GM23338 (cell line): ENCODE measurements at regions not wholly inside any gene's neighbourhood (a gene's known extent, or its start where the extent isn't known, plus 50 kb on each side); places are given as distances from the start of the nearest gene placed in this dataset.

Experiments used
- ATAC-seq: fragments of 200-7000 bp; cut with Tn5 transposase; 3 replicates; pipeline ENCODE4 v1.9.1; 2020
- DNase-seq: peaks from one replicate; pipeline ENCODE4 v3.0.0-alpha.2; 2015; ENCODE audit warnings: low spot score
- H2AFZ ChIP-seq: fragments of 200-600 bp; sonication (generic); 2 replicates; pipeline ENCODE4 v1.8.0; 2016; ENCODE audit warnings: antibody characterized with exemption, mild to moderate bottlenecking, moderate library complexity
- H3F3A ChIP-seq: fragments of 200-600 bp; sonication (generic); replicated peaks from 2 replicates; pipeline ENCODE4 v1.8.0; 2017; ENCODE audit warnings: antibody characterized with exemption, mixed run types, low read depth
- H3K27ac ChIP-seq: fragments of 200-600 bp; sonication (generic); 2 replicates; pipeline ENCODE4 v1.6.1; 2016; ENCODE audit warnings: low read depth
- H3K27me3 ChIP-seq: fragments of 200-600 bp; sonication (generic); 2 replicates; pipeline ENCODE4 v1.8.0; 2016; ENCODE audit warnings: mild to moderate bottlenecking, mixed run types, moderate library complexity; ENCODE audit not compliant: insufficient read depth
- H3K36me3 ChIP-seq: fragments of 200-600 bp; sonication (generic); 2 replicates; pipeline ENCODE4 v1.8.0; 2016; ENCODE audit warnings: mild to moderate bottlenecking; ENCODE audit not compliant: insufficient read depth
- H3K4me1 ChIP-seq: fragments of 200-600 bp; sonication (generic); 2 replicates; pipeline ENCODE4 v1.8.0; 2016; ENCODE audit warnings: mild to moderate bottlenecking, moderate library complexity; ENCODE audit not compliant: insufficient read depth
- H3K4me2 ChIP-seq: fragments of 200-600 bp; sonication (generic); 2 replicates; pipeline ENCODE4 v1.7.1; 2017; ENCODE audit warnings: mixed run types
- H3K4me3 ChIP-seq: fragments of 200-600 bp; sonication (generic); 2 replicates; pipeline ENCODE4 v1.6.1; 2016; ENCODE audit warnings: mixed run types
- H3K79me2 ChIP-seq: fragments of 200-600 bp; sonication (generic); replicated peaks from 2 replicates; pipeline ENCODE4 v1.8.0; 2017; ENCODE audit warnings: mild to moderate bottlenecking; ENCODE audit not compliant: insufficient read depth
- H3K9me2 ChIP-seq: fragments of 200-600 bp; sonication (generic); 2 replicates; pipeline ENCODE4 v1.8.0; 2017; ENCODE audit not compliant: insufficient read depth
- H4K20me1 ChIP-seq: fragments of 200-600 bp; sonication (generic); replicated peaks from 2 replicates; pipeline ENCODE4 v1.8.0; 2017; ENCODE audit warnings: mild to moderate bottlenecking; ENCODE audit not compliant: insufficient read depth
- H3K27ac Mint-ChIP-seq: 2 replicates; pipeline ENCODE4 v1.8.0; 2020; ENCODE audit warnings: inconsistent platforms, mild to moderate bottlenecking, moderate library complexity, mixed read lengths
- H3K27me3 Mint-ChIP-seq: 3 replicates; pipeline ENCODE4 v1.8.0; 2022; ENCODE audit warnings: low read depth, mild to moderate bottlenecking, moderate library complexity, mixed read lengths, inconsistent platforms; ENCODE audit not compliant: insufficient read depth, poor library complexity
- H3K36me3 Mint-ChIP-seq: 3 replicates; pipeline ENCODE4 v1.8.0; 2021; ENCODE audit warnings: low read depth, mild to moderate bottlenecking, inconsistent platforms, moderate library complexity, mixed read lengths
- H3K4me1 Mint-ChIP-seq: 3 replicates; pipeline ENCODE4 v1.8.0; 2020; ENCODE audit warnings: mild to moderate bottlenecking, inconsistent platforms, mixed read lengths
- H3K4me3 Mint-ChIP-seq: 3 replicates; pipeline ENCODE4 v1.8.0; 2021; ENCODE audit warnings: moderate library complexity, mild to moderate bottlenecking, inconsistent platforms, mixed read lengths
- H3K9me3 Mint-ChIP-seq: 3 replicates; pipeline ENCODE4 v1.8.0; 2020; ENCODE audit warnings: moderate library complexity, mild to moderate bottlenecking, inconsistent platforms, mixed read lengths
- CREB1 ChIP-seq: fragments of 250-450 bp; sonication (Bioruptor Pico); IDR thresholded peaks from 2 replicates; pipeline ENCODE4 v1.5.0; 2020; ENCODE audit warnings: low read depth, mild to moderate bottlenecking, moderate library complexity
- EZH2 ChIP-seq: fragments of 200-600 bp; sonication (generic); IDR thresholded peaks from one replicate; pipeline ENCODE4 v1.8.0; 2017; ENCODE audit warnings: antibody characterized with exemption, mild to moderate bottlenecking, low read depth; ENCODE audit not compliant: unreplicated experiment
- EZH2phosphoT487 ChIP-seq: fragments of 200-600 bp; sonication (generic); IDR thresholded peaks from one replicate; pipeline ENCODE4 v1.8.1; 2018; ENCODE audit warnings: antibody characterized with exemption; ENCODE audit not compliant: unreplicated experiment
- JUNB ChIP-seq: IDR thresholded peaks from one replicate; pipeline ENCODE4 v1.6.1; 2016; ENCODE audit warnings: antibody characterized with exemption; ENCODE audit not compliant: unreplicated experiment
- NANOG ChIP-seq: IDR thresholded peaks from 2 replicates; pipeline ENCODE4 v1.6.1; 2016; ENCODE audit warnings: antibody characterized with exemption, borderline replicate concordance
- POLR2AphosphoS5 ChIP-seq: IDR thresholded peaks from 2 replicates; pipeline ENCODE4 v1.6.1; 2016; ENCODE audit warnings: antibody characterized with exemption, low read depth
- STAT1 ChIP-seq: IDR thresholded peaks from one replicate; pipeline ENCODE4 v1.6.1; 2016; ENCODE audit warnings: antibody characterized with exemption; ENCODE audit not compliant: unreplicated experiment
- ZNF331 ChIP-seq: fragments of 250-450 bp; sonication (Bioruptor Pico); IDR thresholded peaks from 2 replicates; pipeline ENCODE4 v1.5.0; 2020; ENCODE audit warnings: low read depth, mild to moderate bottlenecking, moderate library complexity
- TF ChIP-seq, protein P1 (sequence below), 2 experiments: fragments of 200-600 bp in 1 of 2; sonication (generic) in 1 of 2; conservative IDR thresholded peaks; 2 replicates each; pipeline versions ENCODE4 v1.5.1 to v1.6.1; 2016 to 2017; ENCODE audit warnings: antibody characterized with exemption in 2 of 2, low read depth in 2 of 2, mild to moderate bottlenecking in 2 of 2, moderate library complexity in 1 of 2
- TF ChIP-seq, protein P2 (sequence below): IDR thresholded peaks from one replicate; pipeline ENCODE4 v1.6.1; 2018; ENCODE audit warnings: antibody characterized with exemption; ENCODE audit not compliant: unreplicated experiment
- TF ChIP-seq, protein P3 (sequence below): fragments of 250-450 bp; sonication (Bioruptor Pico); IDR thresholded peaks from 2 replicates; pipeline ENCODE4 v1.5.0; 2020; ENCODE audit warnings: mild to moderate bottlenecking, moderate library complexity

DNA sequence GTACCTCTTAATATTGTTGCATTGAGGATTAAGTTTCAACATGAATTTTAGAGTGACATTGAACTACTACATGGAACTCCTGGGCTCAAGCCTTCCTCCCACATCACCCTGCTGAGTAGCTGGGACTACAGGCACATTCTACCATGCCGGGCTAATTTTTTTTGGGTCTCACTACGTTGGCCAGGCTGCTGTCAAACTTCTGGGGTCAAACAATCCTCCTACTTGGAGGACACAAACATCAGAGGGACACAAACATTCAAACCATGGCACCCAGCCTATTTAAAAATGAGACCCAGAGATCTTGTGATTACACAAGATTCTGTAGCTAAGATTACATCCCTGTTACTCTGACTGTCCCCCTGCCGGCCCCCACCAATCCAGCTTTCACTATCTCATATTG, 180.9 kb downstream of the KCNRG start (continued):
- TF ChIP-seq, protein P1, sequence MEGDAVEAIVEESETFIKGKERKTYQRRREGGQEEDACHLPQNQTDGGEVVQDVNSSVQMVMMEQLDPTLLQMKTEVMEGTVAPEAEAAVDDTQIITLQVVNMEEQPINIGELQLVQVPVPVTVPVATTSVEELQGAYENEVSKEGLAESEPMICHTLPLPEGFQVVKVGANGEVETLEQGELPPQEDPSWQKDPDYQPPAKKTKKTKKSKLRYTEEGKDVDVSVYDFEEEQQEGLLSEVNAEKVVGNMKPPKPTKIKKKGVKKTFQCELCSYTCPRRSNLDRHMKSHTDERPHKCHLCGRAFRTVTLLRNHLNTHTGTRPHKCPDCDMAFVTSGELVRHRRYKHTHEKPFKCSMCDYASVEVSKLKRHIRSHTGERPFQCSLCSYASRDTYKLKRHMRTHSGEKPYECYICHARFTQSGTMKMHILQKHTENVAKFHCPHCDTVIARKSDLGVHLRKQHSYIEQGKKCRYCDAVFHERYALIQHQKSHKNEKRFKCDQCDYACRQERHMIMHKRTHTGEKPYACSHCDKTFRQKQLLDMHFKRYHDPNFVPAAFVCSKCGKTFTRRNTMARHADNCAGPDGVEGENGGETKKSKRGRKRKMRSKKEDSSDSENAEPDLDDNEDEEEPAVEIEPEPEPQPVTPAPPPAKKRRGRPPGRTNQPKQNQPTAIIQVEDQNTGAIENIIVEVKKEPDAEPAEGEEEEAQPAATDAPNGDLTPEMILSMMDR (conservative IDR thresholded peaks at IDR 0.05; ENCODE audit: low read depth in 2 of 2), result no peak
- TF ChIP-seq EZH2phosphoT487 (no peak), POLR2AphosphoS5 (no peak), CREB1 (CRISPR knock-in tag) (no peak)

DNA sequence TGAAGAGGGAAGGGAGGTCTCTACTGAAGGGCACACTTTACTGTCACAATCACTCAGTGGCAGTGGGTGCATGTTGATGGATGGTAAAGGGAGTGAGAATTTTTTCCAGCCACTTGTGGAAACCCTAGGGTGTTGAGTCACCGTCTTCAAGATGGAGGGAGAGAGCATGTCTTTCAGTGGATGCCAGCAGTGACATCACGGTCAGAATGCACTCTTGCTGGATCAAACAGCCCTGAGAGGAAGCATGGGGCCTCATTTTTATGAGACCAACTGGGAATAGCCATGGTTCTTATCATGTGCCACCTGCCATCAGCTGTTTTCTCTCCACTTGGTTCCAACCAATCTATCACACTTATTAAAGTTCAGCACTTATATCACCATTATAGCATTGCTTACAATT, 182.5 kb downstream of the KCNRG start:
- Histone ChIP-seq H3K27me3 (no peaks in the 10 kb centered on the region), H3K27ac (no peak overlapping the region), H3K4me3 (no peak overlapping the region), H3K4me1 (peaks cover 4% of the 10 kb centered on the region; the same call in 1 of the 2 replicates), H2AFZ (no peak overlapping the region), H3K4me2 (no peak overlapping the region), H3F3A (no peaks in the 10 kb centered on the region), H3K36me3 (no peaks in the 10 kb centered on the region), H4K20me1 (peaks cover 9% of the 10 kb centered on the region; the same call in 1 of the 2 replicates), H3K79me2 (no peaks in the 10 kb centered on the region), H3K9me2 (peaks cover 6% of the 10 kb centered on the region; the same call in 1 of the 2 replicates)
- H3K27me3 Mint-ChIP-seq, result peaks cover 2% of the 10 kb centered on the region
- peaks cover 6% of the 10 kb centered on the region for H3K4me1 Mint-ChIP-seq
- ATAC-seq (no peak), DNase-seq (no peak)
- no peak overlapping the region for H3K27ac Mint-ChIP-seq
- no peaks in the 10 kb centered on the region for H3K9me3 Mint-ChIP-seq
- H3K36me3 Mint-ChIP-seq, result no peaks in the 10 kb centered on the region
- no peak overlapping the region for H3K4me3 Mint-ChIP-seq
- TF ChIP-seq STAT1 (no peak), POLR2AphosphoS5 (no peak), EZH2 (no peak), CREB1 (CRISPR knock-in tag) (no peak), EZH2phosphoT487 (no peak), NANOG (no peak), JUNB (no peak), ZNF331 (CRISPR knock-in tag) (no peak)
- TF ChIP-seq, protein P2, sequence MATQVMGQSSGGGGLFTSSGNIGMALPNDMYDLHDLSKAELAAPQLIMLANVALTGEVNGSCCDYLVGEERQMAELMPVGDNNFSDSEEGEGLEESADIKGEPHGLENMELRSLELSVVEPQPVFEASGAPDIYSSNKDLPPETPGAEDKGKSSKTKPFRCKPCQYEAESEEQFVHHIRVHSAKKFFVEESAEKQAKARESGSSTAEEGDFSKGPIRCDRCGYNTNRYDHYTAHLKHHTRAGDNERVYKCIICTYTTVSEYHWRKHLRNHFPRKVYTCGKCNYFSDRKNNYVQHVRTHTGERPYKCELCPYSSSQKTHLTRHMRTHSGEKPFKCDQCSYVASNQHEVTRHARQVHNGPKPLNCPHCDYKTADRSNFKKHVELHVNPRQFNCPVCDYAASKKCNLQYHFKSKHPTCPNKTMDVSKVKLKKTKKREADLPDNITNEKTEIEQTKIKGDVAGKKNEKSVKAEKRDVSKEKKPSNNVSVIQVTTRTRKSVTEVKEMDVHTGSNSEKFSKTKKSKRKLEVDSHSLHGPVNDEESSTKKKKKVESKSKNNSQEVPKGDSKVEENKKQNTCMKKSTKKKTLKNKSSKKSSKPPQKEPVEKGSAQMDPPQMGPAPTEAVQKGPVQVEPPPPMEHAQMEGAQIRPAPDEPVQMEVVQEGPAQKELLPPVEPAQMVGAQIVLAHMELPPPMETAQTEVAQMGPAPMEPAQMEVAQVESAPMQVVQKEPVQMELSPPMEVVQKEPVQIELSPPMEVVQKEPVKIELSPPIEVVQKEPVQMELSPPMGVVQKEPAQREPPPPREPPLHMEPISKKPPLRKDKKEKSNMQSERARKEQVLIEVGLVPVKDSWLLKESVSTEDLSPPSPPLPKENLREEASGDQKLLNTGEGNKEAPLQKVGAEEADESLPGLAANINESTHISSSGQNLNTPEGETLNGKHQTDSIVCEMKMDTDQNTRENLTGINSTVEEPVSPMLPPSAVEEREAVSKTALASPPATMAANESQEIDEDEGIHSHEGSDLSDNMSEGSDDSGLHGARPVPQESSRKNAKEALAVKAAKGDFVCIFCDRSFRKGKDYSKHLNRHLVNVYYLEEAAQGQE, result no peak
- TF ChIP-seq, protein P1 (conservative IDR thresholded peaks at IDR 0.05; ENCODE audit: low read depth in 2 of 2), result no peak
- TF ChIP-seq, protein P3, sequence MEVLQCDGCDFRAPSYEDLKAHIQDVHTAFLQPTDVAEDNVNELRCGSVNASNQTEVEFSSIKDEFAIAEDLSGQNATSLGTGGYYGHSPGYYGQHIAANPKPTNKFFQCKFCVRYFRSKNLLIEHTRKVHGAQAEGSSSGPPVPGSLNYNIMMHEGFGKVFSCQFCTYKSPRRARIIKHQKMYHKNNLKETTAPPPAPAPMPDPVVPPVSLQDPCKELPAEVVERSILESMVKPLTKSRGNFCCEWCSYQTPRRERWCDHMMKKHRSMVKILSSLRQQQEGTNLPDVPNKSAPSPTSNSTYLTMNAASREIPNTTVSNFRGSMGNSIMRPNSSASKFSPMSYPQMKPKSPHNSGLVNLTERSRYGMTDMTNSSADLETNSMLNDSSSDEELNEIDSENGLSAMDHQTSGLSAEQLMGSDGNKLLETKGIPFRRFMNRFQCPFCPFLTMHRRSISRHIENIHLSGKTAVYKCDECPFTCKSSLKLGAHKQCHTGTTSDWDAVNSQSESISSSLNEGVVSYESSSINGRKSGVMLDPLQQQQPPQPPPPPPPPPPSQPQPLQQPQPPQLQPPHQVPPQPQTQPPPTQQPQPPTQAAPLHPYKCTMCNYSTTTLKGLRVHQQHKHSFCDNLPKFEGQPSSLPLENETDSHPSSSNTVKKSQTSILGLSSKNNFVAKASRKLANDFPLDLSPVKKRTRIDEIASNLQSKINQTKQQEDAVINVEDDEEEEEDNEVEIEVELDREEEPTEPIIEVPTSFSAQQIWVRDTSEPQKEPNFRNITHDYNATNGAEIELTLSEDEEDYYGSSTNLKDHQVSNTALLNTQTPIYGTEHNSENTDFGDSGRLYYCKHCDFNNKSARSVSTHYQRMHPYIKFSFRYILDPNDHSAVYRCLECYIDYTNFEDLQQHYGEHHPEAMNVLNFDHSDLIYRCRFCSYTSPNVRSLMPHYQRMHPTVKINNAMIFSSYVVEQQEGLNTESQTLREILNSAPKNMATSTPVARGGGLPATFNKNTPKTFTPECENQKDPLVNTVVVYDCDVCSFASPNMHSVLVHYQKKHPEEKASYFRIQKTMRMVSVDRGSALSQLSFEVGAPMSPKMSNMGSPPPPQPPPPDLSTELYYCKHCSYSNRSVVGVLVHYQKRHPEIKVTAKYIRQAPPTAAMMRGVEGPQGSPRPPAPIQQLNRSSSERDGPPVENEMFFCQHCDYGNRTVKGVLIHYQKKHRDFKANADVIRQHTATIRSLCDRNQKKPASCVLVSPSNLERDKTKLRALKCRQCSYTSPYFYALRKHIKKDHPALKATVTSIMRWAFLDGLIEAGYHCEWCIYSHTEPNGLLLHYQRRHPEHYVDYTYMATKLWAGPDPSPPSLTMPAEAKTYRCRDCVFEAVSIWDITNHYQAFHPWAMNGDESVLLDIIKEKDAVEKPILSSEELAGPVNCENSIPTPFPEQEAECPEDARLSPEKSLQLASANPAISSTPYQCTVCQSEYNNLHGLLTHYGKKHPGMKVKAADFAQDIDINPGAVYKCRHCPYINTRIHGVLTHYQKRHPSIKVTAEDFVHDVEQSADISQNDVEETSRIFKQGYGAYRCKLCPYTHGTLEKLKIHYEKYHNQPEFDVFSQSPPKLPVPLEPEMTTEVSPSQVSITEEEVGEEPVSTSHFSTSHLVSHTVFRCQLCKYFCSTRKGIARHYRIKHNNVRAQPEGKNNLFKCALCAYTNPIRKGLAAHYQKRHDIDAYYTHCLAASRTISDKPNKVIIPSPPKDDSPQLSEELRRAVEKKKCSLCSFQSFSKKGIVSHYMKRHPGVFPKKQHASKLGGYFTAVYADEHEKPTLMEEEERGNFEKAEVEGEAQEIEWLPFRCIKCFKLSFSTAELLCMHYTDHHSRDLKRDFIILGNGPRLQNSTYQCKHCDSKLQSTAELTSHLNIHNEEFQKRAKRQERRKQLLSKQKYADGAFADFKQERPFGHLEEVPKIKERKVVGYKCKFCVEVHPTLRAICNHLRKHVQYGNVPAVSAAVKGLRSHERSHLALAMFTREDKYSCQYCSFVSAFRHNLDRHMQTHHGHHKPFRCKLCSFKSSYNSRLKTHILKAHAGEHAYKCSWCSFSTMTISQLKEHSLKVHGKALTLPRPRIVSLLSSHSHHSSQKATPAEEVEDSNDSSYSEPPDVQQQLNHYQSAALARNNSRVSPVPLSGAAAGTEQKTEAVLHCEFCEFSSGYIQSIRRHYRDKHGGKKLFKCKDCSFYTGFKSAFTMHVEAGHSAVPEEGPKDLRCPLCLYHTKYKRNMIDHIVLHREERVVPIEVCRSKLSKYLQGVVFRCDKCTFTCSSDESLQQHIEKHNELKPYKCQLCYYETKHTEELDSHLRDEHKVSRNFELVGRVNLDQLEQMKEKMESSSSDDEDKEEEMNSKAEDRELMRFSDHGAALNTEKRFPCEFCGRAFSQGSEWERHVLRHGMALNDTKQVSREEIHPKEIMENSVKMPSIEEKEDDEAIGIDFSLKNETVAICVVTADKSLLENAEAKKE, result no peak
